MV-4-11 (cell line): ENCODE measurements at regions not wholly inside any gene's neighbourhood (a gene's known extent, or its start where the extent isn't known, plus 50 kb on each side); places are given as distances from the start of the nearest gene placed in this dataset.

ENCODE experiments used
- DNase-seq: peaks from one replicate; lab custom pipeline; 2025; lab: John Stamatoyannopoulos, UW

DNA sequence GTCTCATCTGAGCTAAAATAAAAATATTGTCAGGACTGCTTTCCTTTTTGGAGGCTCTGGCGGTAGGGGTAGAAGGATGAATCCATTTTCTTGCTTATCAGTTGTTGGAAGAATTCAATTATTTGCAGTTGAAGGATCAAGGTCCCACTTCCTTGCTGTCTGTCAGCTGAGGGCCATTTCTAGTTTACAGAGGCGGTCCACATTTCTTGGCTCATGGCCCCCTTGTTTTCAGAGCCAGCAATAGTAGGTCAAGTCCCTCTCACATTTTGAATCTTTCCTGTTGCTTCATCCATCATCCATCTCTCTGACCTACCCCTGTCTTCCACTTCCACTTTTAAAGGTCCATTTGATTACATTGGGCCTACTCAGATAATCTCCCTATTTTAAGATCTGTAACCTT is 1099.3 kb upstream of the DIAPH2 start:
- DNase-seq = no peak

- DNase-seq = no peak
Observed at GRCh38 chrX:95612350-95612749, 1072.3 kb upstream of the DIAPH2 start.

GRCh38 chrX:95622200-95622599 is 1062.4 kb upstream of the DIAPH2 start:
- DNase-seq = no peak

DNA sequence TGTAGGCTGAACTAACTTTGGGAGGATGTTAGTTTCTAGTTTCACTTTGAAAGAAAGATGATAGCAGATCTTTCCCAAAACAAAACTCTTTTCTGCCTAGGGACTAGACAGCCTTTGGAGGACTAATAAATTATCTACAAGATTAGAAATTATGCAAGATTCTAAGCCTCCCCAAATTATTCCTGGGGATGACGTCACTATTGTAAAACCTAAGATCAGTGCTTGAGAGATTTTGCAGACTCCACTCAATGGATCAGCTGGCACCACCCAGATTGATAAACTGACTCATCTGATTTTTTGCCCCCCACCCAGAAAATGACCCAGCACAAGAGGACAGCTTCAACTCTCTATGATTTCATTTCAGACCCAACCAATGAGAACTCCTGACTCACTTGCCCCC is 1057.9 kb upstream of the DIAPH2 start:
- DNase-seq = no peak

- peak; percentile 26 for DNase-seq
Observed at GRCh38 chrX:95628796-95629195, 1055.8 kb upstream of the DIAPH2 start.

DNA sequence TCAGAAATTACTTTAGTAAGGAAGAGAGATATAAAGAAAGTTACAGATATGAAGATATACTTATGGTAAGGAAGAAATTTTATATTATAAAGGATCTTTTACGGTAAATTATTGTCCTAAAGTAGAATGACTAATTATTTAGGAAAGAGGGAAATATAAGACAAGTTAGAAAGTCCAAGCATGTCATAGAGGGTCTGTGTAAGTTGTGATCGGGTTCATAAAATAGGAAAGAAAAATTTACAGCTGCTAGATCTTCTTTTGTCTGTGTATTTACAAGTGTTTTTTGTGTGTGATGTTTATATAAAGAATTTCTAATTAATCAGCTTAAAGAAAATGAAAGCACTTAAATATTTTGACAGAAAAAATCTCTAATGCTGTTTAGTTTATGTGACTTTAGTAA is 1054.9 kb upstream of the DIAPH2 start:
- no peak for DNase-seq

DNA sequence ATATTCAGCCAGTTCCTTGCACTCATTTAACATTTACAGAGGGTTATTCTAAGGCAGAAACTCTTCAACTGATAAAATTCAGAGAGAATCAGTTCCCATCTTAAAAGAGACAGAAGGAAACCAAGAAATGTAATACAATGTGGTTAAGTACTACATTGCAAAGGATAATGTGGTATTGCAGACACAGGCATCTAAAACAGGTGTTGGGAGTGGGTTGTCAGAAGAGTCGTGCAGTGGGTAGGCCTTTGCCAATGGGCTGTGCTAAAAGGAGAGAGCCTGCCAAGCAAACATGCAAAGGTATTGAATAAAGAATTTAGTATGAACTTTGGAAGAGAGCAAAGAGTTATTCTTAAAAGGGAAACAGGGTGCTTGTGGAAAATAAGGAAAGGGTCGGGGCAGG is 1044.4 kb upstream of the DIAPH2 start:
- DNase-seq = no peak

GRCh38 chrX:95645738-95646137 is 1038.9 kb upstream of the DIAPH2 start:
- no peak for DNase-seq

DNA sequence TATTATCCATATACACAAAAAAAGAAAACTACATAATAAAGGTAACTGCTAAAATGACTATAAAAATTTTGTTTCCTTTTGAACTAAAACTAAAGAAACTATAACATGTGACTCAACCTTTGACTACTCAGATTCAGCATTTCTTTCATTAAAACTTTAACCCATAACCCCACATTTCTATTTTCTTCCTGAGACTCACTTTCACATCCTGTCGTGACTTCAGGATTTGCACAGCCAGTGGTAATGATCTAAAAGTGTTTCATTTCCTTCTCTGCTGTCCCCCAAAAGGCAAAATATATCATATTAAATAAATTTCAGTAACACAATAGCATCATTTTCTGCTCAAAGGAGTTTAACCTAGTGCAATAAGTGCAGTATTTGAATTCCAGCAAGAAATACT is 1022.4 kb upstream of the DIAPH2 start:
- peak; percentile 24 for DNase-seq

GRCh38 chrX:95666056-95666455 is 1018.6 kb upstream of the DIAPH2 start:
- DNase-seq = no peak

DNA sequence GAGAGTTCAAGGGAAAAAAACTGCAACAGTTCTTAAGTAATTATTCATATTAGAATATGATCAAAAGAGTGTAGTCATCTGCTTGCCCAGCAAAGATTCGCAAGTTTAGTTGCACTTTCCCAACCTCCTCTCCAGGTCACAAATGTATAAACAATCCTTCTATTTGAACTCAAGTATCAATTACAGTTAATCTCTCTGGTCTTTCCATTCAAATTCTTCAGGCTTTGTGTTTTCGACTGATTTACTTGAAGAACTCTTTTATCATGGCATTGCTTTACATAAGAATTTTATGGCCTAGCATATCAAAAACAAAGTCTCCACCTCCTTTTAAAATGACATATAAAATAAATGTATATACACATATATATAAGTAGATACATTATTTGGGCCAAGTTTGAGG is 1009.6 kb upstream of the DIAPH2 start:
- no peak for DNase-seq

DNA sequence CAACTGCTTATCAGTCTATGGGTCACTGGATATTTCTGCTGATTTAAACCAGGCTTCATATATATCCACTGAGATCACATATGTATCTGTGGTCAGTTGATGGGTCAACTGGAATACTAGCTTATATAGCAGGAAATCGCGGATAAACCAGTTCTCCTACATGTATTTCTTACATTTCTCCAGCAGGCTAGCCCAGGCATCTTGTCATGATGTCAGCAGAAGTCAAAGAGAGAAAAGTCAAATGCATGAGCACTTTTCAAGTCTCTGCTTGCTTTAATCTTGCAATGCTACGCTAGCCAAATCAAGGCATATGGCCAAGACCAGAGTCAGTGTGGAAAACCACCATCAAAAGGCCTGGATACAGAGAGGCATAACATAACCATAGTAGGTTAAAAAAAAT is 1008.8 kb upstream of the DIAPH2 start:
- DNase-seq = no peak

- no peak for DNase-seq
Observed at GRCh38 chrX:95678679-95679078, 1006.0 kb upstream of the DIAPH2 start.

- DNase-seq = no peak
Observed at GRCh38 chrX:95693365-95693764, 991.3 kb upstream of the DIAPH2 start.

DNA sequence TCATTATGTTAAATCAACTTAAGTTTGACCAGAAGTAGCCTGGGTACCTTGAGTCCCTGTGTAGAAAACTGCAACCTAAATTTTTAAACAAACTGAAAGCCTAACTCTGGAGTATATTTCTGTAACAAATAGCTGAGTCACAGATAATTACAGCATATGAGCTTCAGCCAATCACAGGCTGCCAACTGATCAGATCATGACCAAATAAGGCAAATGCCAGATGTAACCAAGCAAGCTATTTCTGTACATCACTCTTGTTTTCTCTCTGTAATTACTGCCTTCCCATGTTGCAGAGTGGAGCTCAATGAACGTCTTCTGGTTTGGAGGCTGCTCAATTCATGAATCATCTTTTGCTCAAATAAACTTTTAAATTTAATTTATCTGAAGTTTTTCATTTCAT is 980.9 kb upstream of the DIAPH2 start:
- no peak for DNase-seq

DNA sequence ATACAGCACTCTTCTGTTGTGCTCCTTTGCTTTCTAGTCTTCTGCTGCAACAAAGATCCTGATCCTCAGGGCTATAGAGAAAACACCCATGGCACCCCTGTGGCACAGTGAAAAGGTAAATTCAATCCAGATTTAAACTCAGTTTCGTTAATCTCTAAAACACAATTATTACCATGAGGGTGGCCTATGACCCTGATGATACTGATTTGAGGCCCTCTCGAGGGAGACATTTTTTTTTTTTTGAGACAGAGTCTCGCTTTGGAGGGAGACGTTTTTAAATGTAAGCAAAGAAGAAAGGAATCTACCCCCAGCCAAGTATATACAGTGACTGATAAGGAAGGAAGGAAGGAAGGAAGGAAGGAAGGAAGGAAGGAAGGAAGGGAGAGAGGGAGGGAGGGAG is 967.8 kb upstream of the DIAPH2 start:
- no peak for DNase-seq

DNA sequence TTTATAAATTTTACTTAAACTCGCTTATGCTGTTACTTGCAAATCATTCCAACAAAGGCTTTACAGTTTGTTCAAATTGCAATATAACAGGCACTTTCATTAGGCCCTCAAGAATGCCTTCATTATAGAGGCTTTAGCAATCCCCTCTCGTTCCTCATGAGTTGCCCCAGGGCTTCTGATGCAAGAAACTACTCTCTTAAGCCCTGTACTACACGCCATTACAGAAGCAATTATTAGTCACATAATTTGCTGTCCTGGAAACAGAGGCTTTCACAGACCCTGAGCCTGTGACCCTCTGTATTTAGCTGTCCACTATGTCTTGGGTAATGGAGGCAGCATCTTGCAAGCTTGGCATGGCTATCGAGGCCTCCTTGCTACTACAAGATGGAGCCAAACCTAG is 965.9 kb upstream of the DIAPH2 start:
- DNase-seq = no peak

DNA sequence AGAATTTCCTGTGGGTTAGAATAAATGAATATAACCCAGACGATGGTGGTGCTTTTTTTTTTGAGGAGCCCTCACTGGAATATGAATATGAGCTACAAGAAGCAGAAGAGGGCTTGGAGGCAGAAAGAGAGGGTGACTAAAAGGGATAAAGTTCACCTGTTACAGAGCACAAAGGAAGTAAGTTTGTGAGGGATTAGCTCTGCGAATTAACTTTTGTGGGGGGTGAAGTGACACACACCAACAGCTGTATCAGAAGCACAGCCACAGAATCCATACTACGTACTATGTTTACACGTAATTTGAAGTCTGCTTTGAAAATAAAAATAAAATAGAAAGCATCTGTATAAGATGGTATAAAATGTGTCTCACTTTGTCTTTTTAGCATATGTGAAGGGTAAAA is 963.6 kb upstream of the DIAPH2 start:
- DNase-seq = no peak

DNA sequence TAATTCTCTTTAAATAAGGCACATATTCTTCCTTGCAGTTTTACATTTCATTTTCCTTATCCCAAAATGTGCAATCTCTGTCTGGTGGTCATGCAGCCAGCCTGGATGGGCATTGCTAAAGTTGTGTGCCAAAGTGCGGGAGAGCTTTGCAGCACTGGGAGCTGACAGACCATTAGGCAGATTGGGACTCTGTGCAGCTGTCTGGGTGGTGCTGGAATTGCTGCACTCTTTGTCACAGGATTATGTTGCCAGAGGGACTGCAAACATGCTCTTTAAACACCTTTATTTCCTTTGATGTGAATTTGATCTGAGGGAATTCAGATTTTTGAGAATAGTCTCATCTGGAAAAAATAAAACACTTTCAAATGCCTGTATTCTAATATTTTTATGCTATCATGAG is 956.2 kb upstream of the DIAPH2 start:
- DNase-seq = no peak

DNA sequence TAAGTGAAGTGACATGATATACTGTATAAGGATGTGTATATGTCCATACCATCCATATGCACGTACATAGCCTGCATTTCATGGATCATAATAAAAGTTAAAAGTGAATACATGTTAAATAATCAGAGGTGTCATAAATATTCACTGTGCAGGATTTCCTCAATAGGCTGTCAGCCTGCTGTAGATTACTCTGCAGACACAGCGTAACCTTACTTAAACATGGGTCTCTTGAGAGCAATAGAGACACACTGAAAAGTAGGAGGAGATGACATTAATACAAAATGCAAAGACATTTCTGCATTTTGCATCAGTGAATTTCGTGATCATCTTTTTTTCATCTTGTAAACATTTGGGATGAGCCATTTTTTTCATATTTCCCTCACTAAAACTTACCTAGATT is 955.2 kb upstream of the DIAPH2 start:
- no peak for DNase-seq

- no peak for DNase-seq
Observed at GRCh38 chrX:95733426-95733825, 951.2 kb upstream of the DIAPH2 start.

DNA sequence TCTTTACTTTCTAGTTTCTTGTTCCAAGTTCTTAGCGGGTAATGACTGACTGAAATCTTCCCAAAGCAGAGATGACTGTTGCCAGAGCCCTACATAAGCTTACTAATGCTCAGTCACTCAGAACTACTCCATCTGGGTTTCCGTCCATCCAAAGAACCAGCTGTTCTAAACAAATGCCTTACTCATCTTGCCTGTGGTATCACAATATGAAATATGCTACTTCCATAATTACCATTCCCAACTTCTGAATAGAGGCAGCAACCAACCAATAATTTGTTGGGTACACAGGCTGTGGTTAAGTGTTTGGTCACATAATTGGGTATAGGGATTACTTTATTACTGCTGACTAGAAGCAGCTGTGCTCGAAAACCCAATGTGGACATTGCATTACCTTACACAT is 930.2 kb upstream of the DIAPH2 start:
- DNase-seq = no peak

DNA sequence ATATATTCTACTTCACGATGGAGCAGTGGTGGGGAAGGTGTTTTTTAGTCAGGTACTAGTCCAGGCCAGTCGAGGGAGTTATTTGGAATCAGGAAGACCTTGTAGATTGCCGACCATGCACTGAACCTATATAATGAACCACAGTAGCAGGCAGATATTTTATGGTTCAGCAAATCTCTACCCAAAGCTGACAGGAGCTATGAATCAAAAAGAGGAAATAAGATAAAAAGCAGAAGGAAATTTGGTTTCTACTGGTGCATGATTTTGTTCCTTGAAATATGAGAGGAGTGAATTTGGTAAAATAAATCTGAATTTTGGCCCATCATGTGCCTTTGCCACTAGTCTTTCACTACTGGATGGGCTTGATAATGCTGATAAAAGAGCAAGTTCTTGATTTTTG is 924.3 kb upstream of the DIAPH2 start:
- DNase-seq = peak; percentile 71

DNA sequence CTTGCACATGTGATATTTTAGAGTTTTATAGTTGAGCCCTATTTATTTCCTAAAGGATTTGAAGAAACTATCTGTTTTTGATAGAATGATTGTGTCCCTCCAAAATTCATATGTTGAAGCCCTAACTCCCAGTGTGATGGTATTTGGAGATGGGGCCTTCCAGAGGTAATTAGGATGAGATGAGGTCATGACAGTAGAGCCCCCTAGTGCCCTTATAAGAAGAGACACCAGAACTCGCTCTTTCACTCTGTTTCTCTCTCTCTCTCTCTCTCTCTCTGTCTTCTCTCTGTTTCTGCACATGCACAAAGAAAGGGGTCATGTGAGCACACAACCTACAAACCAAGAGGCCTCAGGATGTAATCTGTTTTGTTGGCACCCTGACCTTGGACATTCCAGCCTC is 921.9 kb upstream of the DIAPH2 start:
- no peak for DNase-seq

- peak; percentile 52 for DNase-seq
Observed at GRCh38 chrX:95764972-95765451, 919.6 kb upstream of the DIAPH2 start.
